Nephron progenitor cell (in vitro differentiated cells): ENCODE measurements at regions not wholly inside any gene's neighbourhood (a gene's known extent, or its start where the extent isn't known, plus 50 kb on each side); places are given as distances from the start of the nearest gene placed in this dataset.
"Not testable (repeated sequence)": the region's sequence is repeated elsewhere in the genome, so short reads cannot be mapped to it uniquely, and the experiment has no call there.

Source experiments
- DNase-seq: peaks from one replicate; pipeline ENCODE4 v3.0.0; 2021
- H3K27ac Mint-ChIP-seq: 2 replicates; pipeline ENCODE4 v1.8.0; 2021; ENCODE audit warnings: mild to moderate bottlenecking, moderate library complexity, mixed read lengths
- H3K27me3 Mint-ChIP-seq: 2 replicates; pipeline ENCODE4 v1.8.0; 2021; ENCODE audit warnings: mild to moderate bottlenecking, low read depth, mixed read lengths; ENCODE audit not compliant: poor library complexity
- H3K36me3 Mint-ChIP-seq: 2 replicates; pipeline ENCODE4 v1.8.0; 2021; ENCODE audit warnings: low read depth, mixed read lengths
- H3K4me1 Mint-ChIP-seq: 2 replicates; pipeline ENCODE4 v1.8.0; 2021; ENCODE audit warnings: mixed read lengths
- H3K4me3 Mint-ChIP-seq: 2 replicates; pipeline ENCODE4 v1.8.0; 2021; ENCODE audit warnings: mild to moderate bottlenecking, moderate library complexity, mixed read lengths
- H3K9me3 Mint-ChIP-seq: 2 replicates; pipeline ENCODE4 v1.8.0; 2021; ENCODE audit warnings: mild to moderate bottlenecking, moderate library complexity, mixed read lengths

DNA sequence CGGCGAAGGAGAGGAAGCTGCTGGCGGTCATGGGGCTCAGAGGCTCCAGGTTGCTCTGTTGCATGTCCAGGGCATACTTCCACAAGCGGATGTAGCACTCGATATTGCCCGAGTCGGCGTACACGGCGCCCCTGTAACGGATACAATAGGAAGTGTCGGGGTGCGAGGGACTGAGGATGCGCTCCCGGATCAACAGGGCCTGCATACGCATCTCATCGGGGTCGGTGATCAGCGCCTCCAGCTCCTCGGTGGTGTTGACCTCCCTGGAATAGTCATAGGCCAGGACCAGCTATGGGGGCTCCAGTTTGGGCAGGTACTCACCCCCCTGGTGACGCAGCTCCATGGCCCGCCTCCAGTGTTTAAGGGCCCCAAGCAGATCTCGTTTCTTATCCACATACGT, 150.8 kb downstream of the POTEC start:
- H3K27ac Mint-ChIP-seq, H3K4me3 Mint-ChIP-seq, DNase-seq, H3K4me1 Mint-ChIP-seq, H3K27me3 Mint-ChIP-seq, H3K36me3 Mint-ChIP-seq: not testable (repeated sequence)
- peaks cover 41% of the 10 kb centered on the region for H3K9me3 Mint-ChIP-seq

DNA sequence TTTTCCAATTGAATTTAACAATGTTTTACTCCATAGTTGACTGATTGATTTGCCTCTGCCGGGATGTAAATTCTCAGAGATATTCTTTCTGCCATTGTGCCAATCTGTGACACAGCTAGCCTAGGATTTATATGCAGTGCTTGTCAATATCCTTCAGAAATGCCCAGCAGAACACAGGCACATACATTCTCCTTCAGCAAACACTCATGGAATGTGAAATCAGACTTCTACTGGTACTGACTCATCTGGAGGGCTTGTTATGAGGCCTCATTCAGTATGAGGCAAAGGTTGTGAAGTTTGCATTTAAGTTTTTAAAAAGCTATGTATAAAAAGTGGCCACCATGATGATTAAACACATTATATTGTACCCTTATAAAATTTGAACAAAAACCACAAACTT, 158.4 kb downstream of the POTEC start:
- DNase-seq, H3K4me3 Mint-ChIP-seq, H3K4me1 Mint-ChIP-seq, H3K27me3 Mint-ChIP-seq, H3K27ac Mint-ChIP-seq, H3K36me3 Mint-ChIP-seq: not testable (repeated sequence)
- H3K9me3 Mint-ChIP-seq = peaks cover 18% of the 10 kb centered on the region

GRCh38 chr18:14382666-14383065, 160.7 kb downstream of the POTEC start:
- not testable (repeated sequence) for H3K4me1 Mint-ChIP-seq, H3K4me3 Mint-ChIP-seq, H3K36me3 Mint-ChIP-seq, H3K27me3 Mint-ChIP-seq, H3K27ac Mint-ChIP-seq, DNase-seq
- H3K9me3 Mint-ChIP-seq = peaks cover 28% of the 10 kb centered on the region

GRCh38 chr18:14379489-14379888, 163.9 kb downstream of the POTEC start:
- peaks cover 42% of the 10 kb centered on the region for H3K9me3 Mint-ChIP-seq
- not testable (repeated sequence) for DNase-seq, H3K27me3 Mint-ChIP-seq, H3K4me3 Mint-ChIP-seq, H3K36me3 Mint-ChIP-seq, H3K4me1 Mint-ChIP-seq, H3K27ac Mint-ChIP-seq

DNA sequence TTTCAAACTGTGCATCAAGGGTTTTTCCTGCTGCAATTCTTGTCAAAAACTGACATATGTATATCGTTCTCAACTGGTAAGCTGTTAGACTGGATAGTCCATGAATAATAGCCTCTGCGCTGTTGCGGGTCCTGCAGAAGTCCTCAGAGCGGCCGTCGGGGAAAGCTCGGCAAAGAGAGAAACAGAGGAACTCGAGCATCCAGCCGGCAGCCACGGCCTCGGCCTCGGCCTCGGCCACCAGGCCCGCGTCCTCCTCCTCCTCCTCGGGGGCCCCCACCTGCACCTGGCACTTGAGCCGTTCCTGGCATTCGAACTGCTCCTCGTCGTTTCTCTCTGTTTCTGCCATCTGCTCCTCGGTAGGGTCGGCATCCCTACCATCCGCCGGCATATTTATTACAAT, 165.0 kb downstream of the POTEC start:
- H3K27me3 Mint-ChIP-seq, DNase-seq, H3K27ac Mint-ChIP-seq, H3K4me1 Mint-ChIP-seq, H3K4me3 Mint-ChIP-seq, H3K36me3 Mint-ChIP-seq: not testable (repeated sequence)
- H3K9me3 Mint-ChIP-seq = peaks cover 44% of the 10 kb centered on the region

- not testable (repeated sequence) for H3K4me1 Mint-ChIP-seq, H3K36me3 Mint-ChIP-seq
Observed at GRCh38 chr18:14361346-14361745, 182.1 kb downstream of the POTEC start.

GRCh38 chr18:14357553-14358297, 185.7 kb downstream of the POTEC start:
- H3K9me3 Mint-ChIP-seq = peaks cover 66% of the 10 kb centered on the region
- not testable (repeated sequence) for DNase-seq, H3K27me3 Mint-ChIP-seq, H3K27ac Mint-ChIP-seq, H3K36me3 Mint-ChIP-seq, H3K4me3 Mint-ChIP-seq, H3K4me1 Mint-ChIP-seq

More at GRCh38 chr18:14361346-14361745, 182.1 kb downstream of the POTEC start:
- H3K27me3 Mint-ChIP-seq, H3K4me3 Mint-ChIP-seq, DNase-seq, H3K27ac Mint-ChIP-seq: not testable (repeated sequence)
- peaks cover 57% of the 10 kb centered on the region for H3K9me3 Mint-ChIP-seq

GRCh38 chr18:14342170-14342569, 201.2 kb downstream of the POTEC start:
- not testable (repeated sequence) for H3K4me1 Mint-ChIP-seq, H3K27me3 Mint-ChIP-seq, DNase-seq, H3K36me3 Mint-ChIP-seq, H3K4me3 Mint-ChIP-seq, H3K27ac Mint-ChIP-seq
- peaks cover 55% of the 10 kb centered on the region for H3K9me3 Mint-ChIP-seq

DNA sequence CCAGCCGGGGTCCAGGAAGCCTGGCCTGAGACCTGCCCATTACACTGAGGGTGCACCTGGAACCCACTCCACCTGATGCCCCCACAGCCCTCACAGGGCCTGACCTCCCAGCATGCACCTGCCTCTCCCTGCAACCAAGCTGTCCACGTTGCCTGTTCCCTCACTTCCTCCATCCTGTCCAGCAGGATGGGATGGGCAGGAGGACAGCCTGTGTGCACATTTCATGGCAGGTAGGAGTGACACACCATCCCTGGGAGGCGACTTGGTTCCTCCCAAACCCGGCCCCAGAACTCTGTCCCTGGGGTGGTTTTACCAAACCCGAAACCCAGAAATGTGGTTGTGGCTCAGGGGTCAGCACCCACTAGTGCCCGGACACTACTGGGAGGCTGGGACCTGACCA, 203.8 kb upstream of the ZNF519 start:
- H3K4me1 Mint-ChIP-seq, H3K4me3 Mint-ChIP-seq, H3K27ac Mint-ChIP-seq, H3K27me3 Mint-ChIP-seq, DNase-seq, H3K36me3 Mint-ChIP-seq: not testable (repeated sequence)
- H3K9me3 Mint-ChIP-seq = peaks cover 69% of the 10 kb centered on the region

- H3K4me1 Mint-ChIP-seq, H3K36me3 Mint-ChIP-seq, H3K27me3 Mint-ChIP-seq, DNase-seq, H3K4me3 Mint-ChIP-seq, H3K27ac Mint-ChIP-seq: not testable (repeated sequence)
- peaks cover 84% of the 10 kb centered on the region for H3K9me3 Mint-ChIP-seq
Observed at GRCh38 chr18:14321217-14321616, 189.0 kb upstream of the ZNF519 start.

GRCh38 chr18:14301255-14301654, 169.0 kb upstream of the ZNF519 start:
- H3K36me3 Mint-ChIP-seq, H3K27ac Mint-ChIP-seq, H3K4me1 Mint-ChIP-seq, H3K4me3 Mint-ChIP-seq, DNase-seq, H3K27me3 Mint-ChIP-seq: not testable (repeated sequence)
- H3K9me3 Mint-ChIP-seq = peaks cover 82% of the 10 kb centered on the region

DNA sequence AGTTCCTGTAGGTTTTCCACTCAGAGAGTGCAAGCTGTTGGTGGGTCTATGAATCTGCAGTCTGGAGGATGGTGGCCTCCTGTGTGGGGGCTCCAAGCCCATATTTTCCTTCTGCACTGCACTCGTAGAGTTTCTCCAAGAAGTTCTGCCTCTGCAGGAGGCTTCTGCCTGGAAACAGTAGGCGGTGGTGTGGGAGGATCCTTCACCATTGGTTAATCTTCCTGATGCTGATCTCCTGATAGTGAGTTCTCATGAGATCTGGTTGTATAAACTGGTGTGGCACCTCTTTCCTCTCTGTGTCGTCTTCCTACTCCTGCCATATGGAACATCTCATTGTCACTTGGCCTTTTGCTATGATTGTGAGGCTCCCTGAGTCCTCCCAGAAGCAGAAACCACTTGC, 162.8 kb upstream of the ZNF519 start:
- H3K9me3 Mint-ChIP-seq = peaks cover 63% of the 10 kb centered on the region

More for the DNA sequence above, 162.8 kb upstream of the ZNF519 start:
- not testable (repeated sequence) for H3K36me3 Mint-ChIP-seq, DNase-seq, H3K4me3 Mint-ChIP-seq, H3K27ac Mint-ChIP-seq, H3K27me3 Mint-ChIP-seq, H3K4me1 Mint-ChIP-seq
